Fibroblast of lung (primary cell): ENCODE measurements at regions not wholly inside any gene's neighbourhood (a gene's known extent, or its start where the extent isn't known, plus 50 kb on each side); places are given as distances from the start of the nearest gene placed in this dataset.

Source experiments
- DNase-seq, 2 donors: peaks; one replicate each; pipeline versions ENCODE4 v3.0.0 to v3.0.0-alpha.2; 2010; ENCODE audit warnings: low read depth in 2 of 2
- H2AFZ ChIP-seq: 2 replicates; pipeline ENCODE4 v1.5.1; 2012; ENCODE audit warnings: low read length, control low read depth, inconsistent platforms
- H3K27ac ChIP-seq: 2 replicates; pipeline ENCODE4 v1.5.1; 2011; ENCODE audit warnings: low read length, control low read depth; ENCODE audit not compliant: insufficient read depth
- H3K27me3 ChIP-seq: 2 replicates; pipeline ENCODE4 v1.5.1; 2011; ENCODE audit warnings: mild to moderate bottlenecking, low read length; ENCODE audit not compliant: control insufficient read depth, insufficient read depth
- H3K36me3 ChIP-seq: 2 replicates; pipeline ENCODE4 v1.5.1; 2011; ENCODE audit warnings: low read length; ENCODE audit not compliant: control insufficient read depth, insufficient read depth
- H3K4me1 ChIP-seq: 2 replicates; pipeline ENCODE4 v1.5.1; 2011; ENCODE audit warnings: low read length; ENCODE audit not compliant: control insufficient read depth, insufficient read depth; ENCODE audit errors: extremely low read depth
- H3K4me2 ChIP-seq: 2 replicates; pipeline ENCODE4 v1.5.1; 2011; ENCODE audit warnings: low read length, control low read depth; ENCODE audit not compliant: insufficient read depth; ENCODE audit errors: extremely low read depth
- H3K4me3 ChIP-seq, 4 experiments: fragments of 200-600 bp in 1 of 4; sonication (generic) in 1 of 4; replicated peaks in 1 of 4; 2 replicates each; pipeline ENCODE4 v1.5.1; 2011 to 2016; ENCODE audit warnings: low read length in 4 of 4, low read depth in 3 of 4, mild to moderate bottlenecking in 3 of 4, control low read depth in 2 of 4, inconsistent platforms in 1 of 4, mixed read lengths in 1 of 4; ENCODE audit not compliant: insufficient read depth in 1 of 4; ENCODE audit errors: control extremely low read depth in 1 of 4
- H3K79me2 ChIP-seq: 2 replicates; pipeline ENCODE4 v1.5.1; 2012; ENCODE audit warnings: mild to moderate bottlenecking, low read length, inconsistent platforms; ENCODE audit not compliant: control insufficient read depth, insufficient read depth
- H3K9ac ChIP-seq: 2 replicates; pipeline ENCODE4 v1.5.1; 2011; ENCODE audit warnings: mild to moderate bottlenecking, low read length, control low read depth; ENCODE audit not compliant: insufficient read depth
- H3K9me3 ChIP-seq: 2 replicates; pipeline ENCODE4 v1.5.1; 2012; ENCODE audit warnings: low read depth, low read length; ENCODE audit not compliant: control insufficient read depth, insufficient read depth
- H4K20me1 ChIP-seq: 2 replicates; pipeline ENCODE4 v1.5.1; 2011; ENCODE audit warnings: low read length; ENCODE audit not compliant: control insufficient read depth, insufficient read depth; ENCODE audit errors: extremely low read depth
- CTCF ChIP-seq, 2 donors: IDR thresholded peaks in 1 of 2; conservative IDR thresholded peaks in 1 of 2; 1 replicate in 1 of 2; 2 replicates in 1 of 2; pipeline ENCODE4 v1.5.1; 2011 to 2012; ENCODE audit warnings: low read length in 2 of 2, control low read depth in 1 of 2, inconsistent platforms in 1 of 2, low read depth in 1 of 2, mild to moderate bottlenecking in 1 of 2
- EZH2 ChIP-seq: IDR thresholded peaks from 2 replicates; pipeline ENCODE4 v1.5.1; 2012; ENCODE audit warnings: low read length, control low read depth, mild to moderate bottlenecking; ENCODE audit errors: missing control alignments

GRCh38 chr3:70753572-70753971 lies 441.1 kb upstream of the MDFIC2 start:
- Histone ChIP-seq H3K79me2 (no peaks in the 10 kb centered on the region), H3K27ac (no peak overlapping the region), H3K36me3 (no peaks in the 10 kb centered on the region), H3K4me3 (no peak overlapping the region), H3K9me3 (no peaks in the 10 kb centered on the region), H3K9ac (no peak overlapping the region), H3K4me1 (no peaks in the 10 kb centered on the region), H4K20me1 (no peaks in the 10 kb centered on the region), H3K4me2 (no peak overlapping the region), H2AFZ (no peak overlapping the region), H3K27me3 (no peaks in the 10 kb centered on the region)
- DNase-seq = no peak
- TF ChIP-seq EZH2 = no peak
- peak in 1 of 2 donors; percentile 23 for TF ChIP-seq CTCF (conservative IDR thresholded peaks at IDR 0.05 in 1 of 2, IDR thresholded peaks at IDR 0.05 in 1 of 2; ENCODE audit: low read depth in 1 of 2, low read length in 2 of 2)

- H3K27ac ChIP-seq = no peak overlapping the region
- H3K36me3 ChIP-seq = no peaks in the 10 kb centered on the region
- no peaks in the 10 kb centered on the region for H3K27me3 ChIP-seq
- H3K4me1 ChIP-seq = no peaks in the 10 kb centered on the region
- H3K4me3 ChIP-seq = no peak overlapping the region
- no peaks in the 10 kb centered on the region for H3K9me3 ChIP-seq
- DNase-seq = no peak
- no peak overlapping the region for H2AFZ ChIP-seq
- no peaks in the 10 kb centered on the region for H4K20me1 ChIP-seq
- H3K4me2 ChIP-seq = no peak overlapping the region
- no peak for TF ChIP-seq CTCF (conservative IDR thresholded peaks at IDR 0.05 in 1 of 2, IDR thresholded peaks at IDR 0.05 in 1 of 2; ENCODE audit: low read depth in 1 of 2, low read length in 2 of 2)
- no peak for TF ChIP-seq EZH2
- H3K79me2 ChIP-seq = no peaks in the 10 kb centered on the region
- H3K9ac ChIP-seq = no peak overlapping the region
Observed at GRCh38 chr3:70752051-70752450, 439.6 kb upstream of the MDFIC2 start.

- no peaks in the 10 kb centered on the region for H3K27me3 ChIP-seq
- H3K4me2 ChIP-seq = no peak overlapping the region
Observed at GRCh38 chr3:70749122-70749521, 436.7 kb upstream of the MDFIC2 start.

More at GRCh38 chr3:70749122-70749521, 436.7 kb upstream of the MDFIC2 start:
- Histone ChIP-seq H3K4me1 (no peaks in the 10 kb centered on the region), H3K79me2 (no peaks in the 10 kb centered on the region), H3K27ac (no peak overlapping the region), H3K36me3 (no peaks in the 10 kb centered on the region), H3K9ac (no peak overlapping the region), H4K20me1 (no peaks in the 10 kb centered on the region), H3K4me3 (no peak overlapping the region), H2AFZ (no peak overlapping the region), H3K9me3 (no peaks in the 10 kb centered on the region)
- no peak for DNase-seq
- TF ChIP-seq CTCF (conservative IDR thresholded peaks at IDR 0.05 in 1 of 2, IDR thresholded peaks at IDR 0.05 in 1 of 2; ENCODE audit: low read depth in 1 of 2, low read length in 2 of 2) (no peak), EZH2 (no peak)
